ENCODE measurements at regions not wholly inside any gene's neighbourhood (a gene's known extent, or its start where the extent isn't known, plus 50 kb on each side); places are given as distances from the start of the nearest gene placed in this dataset.
A peak's percentile ranks its signal among the peaks of the same experiment; 100 is the strongest.
"Not testable (repeated sequence)": the region's sequence is repeated elsewhere in the genome, so short reads cannot be mapped to it uniquely, and the experiment has no call there.

DNA sequence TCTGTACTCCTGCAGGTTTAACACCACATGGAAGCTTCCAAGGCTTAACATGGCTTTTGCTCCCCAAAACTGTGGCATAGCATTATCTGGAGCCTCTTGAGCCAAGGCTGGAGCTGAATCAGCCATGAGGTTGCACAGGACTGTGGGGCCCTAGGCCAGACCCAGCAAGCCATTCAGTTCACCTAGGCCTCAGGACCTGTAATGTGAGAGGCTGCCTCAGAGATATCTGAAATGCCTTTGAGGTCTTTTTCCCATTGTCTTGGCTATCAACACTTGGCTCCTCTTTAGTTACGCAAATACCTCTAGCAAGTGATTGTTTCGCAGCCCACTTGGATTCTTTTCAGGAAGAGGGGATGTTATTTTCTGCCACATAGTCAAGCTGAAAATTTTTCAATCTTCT lies 72.0 kb downstream of the VPREB1 start:
- Histone ChIP-seq H3K27ac (ENCODE audit: low read depth in 1 of 2, low read length in 1 of 2) (no peak overlapping the region), H3K27me3 (ENCODE audit: control insufficient read depth in 3 of 3, insufficient read depth in 3 of 3, low read length in 2 of 3) (no peaks in the 10 kb centered on the region), H3K36me3 (ENCODE audit: control insufficient read depth in 4 of 4, insufficient read depth in 4 of 4, low read length in 4 of 4) (peaks cover 3 to 21% (median 9%) of the 10 kb centered on the region in 4 donors), H3K4me3 (no peak overlapping the region), H3K9me3 (ENCODE audit: control insufficient read depth in 4 of 4, insufficient read depth in 3 of 4, low read length in 3 of 4) (no peaks in the 10 kb centered on the region), H3K9ac (ENCODE audit: insufficient read depth in 1 of 2, low read length in 2 of 2) (no peak overlapping the region), H3K4me1 (ENCODE audit: control insufficient read depth in 5 of 5, insufficient read depth in 5 of 5, low read length in 5 of 5) (no peaks in the 10 kb centered on the region)
- DNase-seq (no peak), ATAC-seq (ENCODE audit: insufficient read depth, low FRiP score) (no peak)
- TF ChIP-seq, protein P1, sequence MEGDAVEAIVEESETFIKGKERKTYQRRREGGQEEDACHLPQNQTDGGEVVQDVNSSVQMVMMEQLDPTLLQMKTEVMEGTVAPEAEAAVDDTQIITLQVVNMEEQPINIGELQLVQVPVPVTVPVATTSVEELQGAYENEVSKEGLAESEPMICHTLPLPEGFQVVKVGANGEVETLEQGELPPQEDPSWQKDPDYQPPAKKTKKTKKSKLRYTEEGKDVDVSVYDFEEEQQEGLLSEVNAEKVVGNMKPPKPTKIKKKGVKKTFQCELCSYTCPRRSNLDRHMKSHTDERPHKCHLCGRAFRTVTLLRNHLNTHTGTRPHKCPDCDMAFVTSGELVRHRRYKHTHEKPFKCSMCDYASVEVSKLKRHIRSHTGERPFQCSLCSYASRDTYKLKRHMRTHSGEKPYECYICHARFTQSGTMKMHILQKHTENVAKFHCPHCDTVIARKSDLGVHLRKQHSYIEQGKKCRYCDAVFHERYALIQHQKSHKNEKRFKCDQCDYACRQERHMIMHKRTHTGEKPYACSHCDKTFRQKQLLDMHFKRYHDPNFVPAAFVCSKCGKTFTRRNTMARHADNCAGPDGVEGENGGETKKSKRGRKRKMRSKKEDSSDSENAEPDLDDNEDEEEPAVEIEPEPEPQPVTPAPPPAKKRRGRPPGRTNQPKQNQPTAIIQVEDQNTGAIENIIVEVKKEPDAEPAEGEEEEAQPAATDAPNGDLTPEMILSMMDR (IDR thresholded peaks at IDR 0.05; ENCODE audit: control extremely low read depth, extremely low read depth), result no peak
- WGBS, 2 donors, result 97 to 99% methylated on average over 2 of the region's 2 CpGs

DNA sequence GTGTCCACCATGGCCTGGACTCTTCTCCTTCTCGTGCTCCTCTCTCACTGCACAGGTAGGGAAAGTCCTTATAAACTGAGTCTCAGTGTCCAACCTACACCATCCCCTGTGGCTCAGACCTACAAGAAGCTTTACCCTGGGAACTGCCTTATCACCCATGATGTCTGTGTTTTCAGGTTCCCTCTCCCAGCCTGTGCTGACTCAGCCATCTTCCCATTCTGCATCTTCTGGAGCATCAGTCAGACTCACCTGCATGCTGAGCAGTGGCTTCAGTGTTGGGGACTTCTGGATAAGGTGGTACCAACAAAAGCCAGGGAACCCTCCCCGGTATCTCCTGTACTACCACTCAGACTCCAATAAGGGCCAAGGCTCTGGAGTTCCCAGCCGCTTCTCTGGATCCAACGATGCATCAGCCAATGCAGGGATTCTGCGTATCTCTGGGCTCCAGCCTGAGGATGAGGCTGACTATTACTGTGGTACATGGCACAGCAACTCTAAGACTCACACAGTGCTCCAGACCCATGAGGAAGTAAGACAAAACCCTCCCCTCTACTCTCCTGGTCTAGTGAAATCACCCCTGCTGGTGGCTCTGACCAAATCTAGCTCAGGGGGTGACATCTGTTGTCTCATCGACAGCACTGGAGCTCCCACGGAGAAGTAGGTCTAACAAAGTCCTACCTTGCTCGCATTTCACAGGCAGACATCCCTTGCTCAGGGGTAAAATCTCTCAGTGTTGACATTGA lies 74.3 kb downstream of the VPREB1 start:
- 95 to 96% methylated on average over 8 of the region's 8 CpGs for WGBS, 2 donors
- no peaks in the 10 kb centered on the region for H3K9me3 ChIP-seq (ENCODE audit: control insufficient read depth in 4 of 4, insufficient read depth in 3 of 4, low read length in 3 of 4)
- no peak for ATAC-seq (ENCODE audit: insufficient read depth, low FRiP score)
- peaks cover 3 to 24% (median 9%) of the 10 kb centered on the region in 4 donors for H3K36me3 ChIP-seq (ENCODE audit: control insufficient read depth in 4 of 4, insufficient read depth in 4 of 4, low read length in 4 of 4)
- H3K27ac ChIP-seq (ENCODE audit: low read depth in 1 of 2, low read length in 1 of 2), result no peak overlapping the region
- TF ChIP-seq, protein P1 (IDR thresholded peaks at IDR 0.05; ENCODE audit: control extremely low read depth, extremely low read depth), result no peak
- no peak overlapping the region for H3K4me3 ChIP-seq
- no peak for DNase-seq
- H3K9ac ChIP-seq (ENCODE audit: insufficient read depth in 1 of 2, low read length in 2 of 2), result no peak overlapping the region
- no peaks in the 10 kb centered on the region for H3K4me1 ChIP-seq (ENCODE audit: control insufficient read depth in 5 of 5, insufficient read depth in 5 of 5, low read length in 5 of 5)
- no peaks in the 10 kb centered on the region for H3K27me3 ChIP-seq (ENCODE audit: control insufficient read depth in 3 of 3, insufficient read depth in 3 of 3, low read length in 2 of 3)

- peak; percentile 46 to 54 (median 49) for DNase-seq
- ATAC-seq (ENCODE audit: insufficient read depth, low FRiP score); H3K9ac ChIP-seq (ENCODE audit: insufficient read depth in 1 of 2, low read length in 2 of 2); H3K27ac ChIP-seq (ENCODE audit: low read depth in 1 of 2, low read length in 1 of 2); H3K27me3 ChIP-seq (ENCODE audit: control insufficient read depth in 3 of 3, insufficient read depth in 3 of 3, low read length in 2 of 3); H3K9me3 ChIP-seq (ENCODE audit: control insufficient read depth in 4 of 4, insufficient read depth in 3 of 4, low read length in 3 of 4); H3K4me3 ChIP-seq; H3K4me1 ChIP-seq (ENCODE audit: control insufficient read depth in 5 of 5, insufficient read depth in 5 of 5, low read length in 5 of 5): not testable (repeated sequence)
- WGBS, 2 donors, result 36 to 37% methylated on average over 11 of the region's 11 CpGs
- TF ChIP-seq, protein P1 (IDR thresholded peaks at IDR 0.05; ENCODE audit: control extremely low read depth, extremely low read depth), result peak; percentile 62
- peaks cover 0 to 20% (median 7%) of the 10 kb centered on the region in 4 donors for H3K36me3 ChIP-seq (ENCODE audit: control insufficient read depth in 4 of 4, insufficient read depth in 4 of 4, low read length in 4 of 4)
Observed at GRCh38 chr22:22321743-22322611, 77.4 kb downstream of the VPREB1 start.
